ENCODE measurements at regions not wholly inside any gene's neighbourhood (a gene's known extent, or its start where the extent isn't known, plus 50 kb on each side); places are given as distances from the start of the nearest gene placed in this dataset.

- Histone ChIP-seq H3K4me1 (ENCODE audit: control insufficient read depth in 2 of 3, insufficient read depth in 2 of 3, low read depth in 1 of 3, low read length in 3 of 3) (no peaks in the 10 kb centered on the region), H3K27ac (ENCODE audit: low read depth in 2 of 2, low read length in 2 of 2) (no peak overlapping the region), H3K4me3 (ENCODE audit: low read length in 3 of 3) (no peak overlapping the region), H3K9me3 (ENCODE audit: control insufficient read depth in 2 of 3, insufficient read depth in 1 of 3, low read length in 3 of 3) (no peaks in the 10 kb centered on the region), H3K9ac (ENCODE audit: low read length in 3 of 3) (no peak overlapping the region), H3K36me3 (ENCODE audit: control insufficient read depth in 2 of 3, insufficient read depth in 3 of 3, low read length in 3 of 3) (no peaks in the 10 kb centered on the region), H3K27me3 (ENCODE audit: control insufficient read depth, insufficient read depth, low read length) (no peaks in the 10 kb centered on the region)
- FAIRE-seq (no peak), DNase-seq (no peak)
- intact Hi-C loops (cut with DNase I): no loop called here
- TF ChIP-seq, protein P1, sequence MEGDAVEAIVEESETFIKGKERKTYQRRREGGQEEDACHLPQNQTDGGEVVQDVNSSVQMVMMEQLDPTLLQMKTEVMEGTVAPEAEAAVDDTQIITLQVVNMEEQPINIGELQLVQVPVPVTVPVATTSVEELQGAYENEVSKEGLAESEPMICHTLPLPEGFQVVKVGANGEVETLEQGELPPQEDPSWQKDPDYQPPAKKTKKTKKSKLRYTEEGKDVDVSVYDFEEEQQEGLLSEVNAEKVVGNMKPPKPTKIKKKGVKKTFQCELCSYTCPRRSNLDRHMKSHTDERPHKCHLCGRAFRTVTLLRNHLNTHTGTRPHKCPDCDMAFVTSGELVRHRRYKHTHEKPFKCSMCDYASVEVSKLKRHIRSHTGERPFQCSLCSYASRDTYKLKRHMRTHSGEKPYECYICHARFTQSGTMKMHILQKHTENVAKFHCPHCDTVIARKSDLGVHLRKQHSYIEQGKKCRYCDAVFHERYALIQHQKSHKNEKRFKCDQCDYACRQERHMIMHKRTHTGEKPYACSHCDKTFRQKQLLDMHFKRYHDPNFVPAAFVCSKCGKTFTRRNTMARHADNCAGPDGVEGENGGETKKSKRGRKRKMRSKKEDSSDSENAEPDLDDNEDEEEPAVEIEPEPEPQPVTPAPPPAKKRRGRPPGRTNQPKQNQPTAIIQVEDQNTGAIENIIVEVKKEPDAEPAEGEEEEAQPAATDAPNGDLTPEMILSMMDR (IDR thresholded peaks at IDR 0.05; ENCODE audit: borderline replicate concordance, extremely low read depth, insufficient read depth): no peak
These were observed 1137.0 kb downstream of the ROBO2 start for GRCh38 chr3:78176869-78177268.

DNA sequence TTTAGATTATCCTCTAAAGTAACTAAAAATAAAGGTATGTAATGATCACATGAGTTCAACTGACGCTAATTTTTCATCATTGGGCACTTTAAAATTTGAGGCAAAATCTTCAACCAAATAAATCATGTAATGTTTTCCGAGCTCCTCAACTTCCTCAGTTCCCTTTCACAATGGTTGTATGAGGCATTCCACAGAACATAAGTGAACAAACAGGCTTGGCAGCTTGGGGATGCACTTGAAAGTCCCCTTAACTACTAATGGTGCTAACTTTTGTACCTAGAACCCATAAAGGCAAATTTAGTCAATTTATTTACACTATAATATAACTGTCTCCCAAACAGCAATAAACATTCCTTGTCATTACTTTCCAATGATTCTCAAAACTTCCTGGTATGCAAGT is 1137.9 kb downstream of the ROBO2 start:
- TF ChIP-seq, protein P1 (IDR thresholded peaks at IDR 0.05; ENCODE audit: borderline replicate concordance, extremely low read depth, insufficient read depth): no peak
- peak in 1 of 5 donors; percentile 37 for DNase-seq
- no peak overlapping the region for H3K4me3 ChIP-seq (ENCODE audit: low read length in 3 of 3)
- H3K4me1 ChIP-seq (ENCODE audit: control insufficient read depth in 2 of 3, insufficient read depth in 2 of 3, low read depth in 1 of 3, low read length in 3 of 3): no peaks in the 10 kb centered on the region
- no peaks in the 10 kb centered on the region for H3K36me3 ChIP-seq (ENCODE audit: control insufficient read depth in 2 of 3, insufficient read depth in 3 of 3, low read length in 3 of 3)
- H3K9me3 ChIP-seq (ENCODE audit: control insufficient read depth in 2 of 3, insufficient read depth in 1 of 3, low read length in 3 of 3): no peaks in the 10 kb centered on the region
- H3K9ac ChIP-seq (ENCODE audit: low read length in 3 of 3): no peak overlapping the region
- H3K27ac ChIP-seq (ENCODE audit: low read depth in 2 of 2, low read length in 2 of 2): no peak overlapping the region
- intact Hi-C loops (cut with DNase I): no loop called here
- no peaks in the 10 kb centered on the region for H3K27me3 ChIP-seq (ENCODE audit: control insufficient read depth, insufficient read depth, low read length)
- FAIRE-seq: no peak

GRCh38 chr3:78178209-78178608 is 1138.3 kb downstream of the ROBO2 start:
- Histone ChIP-seq H3K36me3 (ENCODE audit: control insufficient read depth in 2 of 3, insufficient read depth in 3 of 3, low read length in 3 of 3) (no peaks in the 10 kb centered on the region), H3K9ac (ENCODE audit: low read length in 3 of 3) (no peak overlapping the region), H3K9me3 (ENCODE audit: control insufficient read depth in 2 of 3, insufficient read depth in 1 of 3, low read length in 3 of 3) (no peaks in the 10 kb centered on the region), H3K4me1 (ENCODE audit: control insufficient read depth in 2 of 3, insufficient read depth in 2 of 3, low read depth in 1 of 3, low read length in 3 of 3) (no peaks in the 10 kb centered on the region), H3K27me3 (ENCODE audit: control insufficient read depth, insufficient read depth, low read length) (no peaks in the 10 kb centered on the region), H3K27ac (ENCODE audit: low read depth in 2 of 2, low read length in 2 of 2) (no peak overlapping the region), H3K4me3 (ENCODE audit: low read length in 3 of 3) (no peak overlapping the region)
- FAIRE-seq: no peak
- TF ChIP-seq, protein P1 (IDR thresholded peaks at IDR 0.05; ENCODE audit: borderline replicate concordance, extremely low read depth, insufficient read depth): no peak
- no peak for DNase-seq
- intact Hi-C loops (cut with DNase I): no loop called here

GRCh38 chr3:78178740-78179363 is 1139.0 kb downstream of the ROBO2 start:
- Histone ChIP-seq H3K4me1 (ENCODE audit: control insufficient read depth in 2 of 3, insufficient read depth in 2 of 3, low read depth in 1 of 3, low read length in 3 of 3) (no peaks in the 10 kb centered on the region), H3K9me3 (ENCODE audit: control insufficient read depth in 2 of 3, insufficient read depth in 1 of 3, low read length in 3 of 3) (no peaks in the 10 kb centered on the region)
- FAIRE-seq: no peak

More at GRCh38 chr3:78178740-78179363, 1139.0 kb downstream of the ROBO2 start:
- DNase-seq: no peak
- H3K27me3 ChIP-seq (ENCODE audit: control insufficient read depth, insufficient read depth, low read length): no peaks in the 10 kb centered on the region
- H3K36me3 ChIP-seq (ENCODE audit: control insufficient read depth in 2 of 3, insufficient read depth in 3 of 3, low read length in 3 of 3): no peaks in the 10 kb centered on the region
- intact Hi-C loops (cut with DNase I): no loop called here
- H3K4me3 ChIP-seq (ENCODE audit: low read length in 3 of 3): no peak overlapping the region
- TF ChIP-seq, protein P1 (IDR thresholded peaks at IDR 0.05; ENCODE audit: borderline replicate concordance, extremely low read depth, insufficient read depth): no peak
- no peak overlapping the region for H3K27ac ChIP-seq (ENCODE audit: low read depth in 2 of 2, low read length in 2 of 2)
- H3K9ac ChIP-seq (ENCODE audit: low read length in 3 of 3): no peak overlapping the region
